ENCODE measurements at regions not wholly inside any gene's neighbourhood (a gene's known extent, or its start where the extent isn't known, plus 50 kb on each side); places are given as distances from the start of the nearest gene placed in this dataset.
"Not testable (repeated sequence)": the region's sequence is repeated elsewhere in the genome, so short reads cannot be mapped to it uniquely, and the experiment has no call there.

GRCh38 chr4:170529748-170530722 is 440.3 kb upstream of the AADAT start:
- Histone ChIP-seq H3K27me3 (ENCODE audit: insufficient read depth, low read length) (no peaks in the 10 kb centered on the region), H3K36me3 (ENCODE audit: insufficient read depth, low read depth, low read length) (no peaks in the 10 kb centered on the region), H3K27ac (ENCODE audit: low read length) (no peak overlapping the region), H3K9ac (ENCODE audit: low read depth, low read length) (no peak overlapping the region), H3K4me3 (ENCODE audit: low read length) (no peak overlapping the region), H3K9me3 (ENCODE audit: insufficient read depth, low read depth, low read length) (no peaks in the 10 kb centered on the region), H3K4me1 (ENCODE audit: insufficient read depth, low read length) (no peaks in the 10 kb centered on the region)

- Histone ChIP-seq H3K4me1 (ENCODE audit: insufficient read depth, low read length) (no peaks in the 10 kb centered on the region), H3K27me3 (ENCODE audit: insufficient read depth, low read length) (no peaks in the 10 kb centered on the region), H3K9me3 (ENCODE audit: insufficient read depth, low read depth, low read length) (no peaks in the 10 kb centered on the region), H3K27ac (ENCODE audit: low read length) (no peak overlapping the region), H3K4me3 (ENCODE audit: low read length) (no peak overlapping the region), H3K9ac (ENCODE audit: low read depth, low read length) (no peak overlapping the region), H3K36me3 (ENCODE audit: insufficient read depth, low read depth, low read length) (no peaks in the 10 kb centered on the region)
Measured at GRCh38 chr4:170526471-170526870, 436.7 kb upstream of the AADAT start.

- H3K36me3 ChIP-seq (ENCODE audit: insufficient read depth, low read depth, low read length): no peaks in the 10 kb centered on the region
- H3K4me3 ChIP-seq (ENCODE audit: low read length): no peak overlapping the region
- no peak overlapping the region for H3K27ac ChIP-seq (ENCODE audit: low read length)
- H3K27me3 ChIP-seq (ENCODE audit: insufficient read depth, low read length): no peaks in the 10 kb centered on the region
- no peak overlapping the region for H3K9ac ChIP-seq (ENCODE audit: low read depth, low read length)
- peaks cover 3% of the 10 kb centered on the region for H3K9me3 ChIP-seq (ENCODE audit: insufficient read depth, low read depth, low read length)
- H3K4me1 ChIP-seq (ENCODE audit: insufficient read depth, low read length): no peaks in the 10 kb centered on the region
Measured at GRCh38 chr4:170522427-170522970, 432.7 kb upstream of the AADAT start.

GRCh38 chr4:170497689-170498088 is 407.9 kb upstream of the AADAT start:
- Histone ChIP-seq H3K36me3 (ENCODE audit: insufficient read depth, low read depth, low read length) (no peaks in the 10 kb centered on the region), H3K4me1 (ENCODE audit: insufficient read depth, low read length) (no peaks in the 10 kb centered on the region), H3K9me3 (ENCODE audit: insufficient read depth, low read depth, low read length) (no peaks in the 10 kb centered on the region), H3K4me3 (ENCODE audit: low read length) (no peak overlapping the region), H3K27ac (ENCODE audit: low read length) (no peak overlapping the region), H3K27me3 (ENCODE audit: insufficient read depth, low read length) (no peaks in the 10 kb centered on the region), H3K9ac (ENCODE audit: low read depth, low read length) (no peak overlapping the region)

- Histone ChIP-seq H3K9me3 (ENCODE audit: insufficient read depth, low read depth, low read length) (no peaks in the 10 kb centered on the region), H3K9ac (ENCODE audit: low read depth, low read length) (no peak overlapping the region), H3K4me1 (ENCODE audit: insufficient read depth, low read length) (no peaks in the 10 kb centered on the region), H3K4me3 (ENCODE audit: low read length) (no peak overlapping the region), H3K27ac (ENCODE audit: low read length) (no peak overlapping the region), H3K36me3 (ENCODE audit: insufficient read depth, low read depth, low read length) (no peaks in the 10 kb centered on the region), H3K27me3 (ENCODE audit: insufficient read depth, low read length) (no peaks in the 10 kb centered on the region)
Measured at GRCh38 chr4:170497112-170497511, 407.4 kb upstream of the AADAT start.

GRCh38 chr4:170491981-170492380 is 402.2 kb upstream of the AADAT start:
- H3K4me3 ChIP-seq (ENCODE audit: low read length): no peak overlapping the region
- no peaks in the 10 kb centered on the region for H3K9me3 ChIP-seq (ENCODE audit: insufficient read depth, low read depth, low read length)
- H3K27me3 ChIP-seq (ENCODE audit: insufficient read depth, low read length): no peaks in the 10 kb centered on the region

GRCh38 chr4:170476351-170476750 is 386.6 kb upstream of the AADAT start:
- Histone ChIP-seq H3K27ac (ENCODE audit: low read length) (no peak overlapping the region), H3K36me3 (ENCODE audit: insufficient read depth, low read depth, low read length) (no peaks in the 10 kb centered on the region), H3K4me3 (ENCODE audit: low read length) (no peak overlapping the region), H3K27me3 (ENCODE audit: insufficient read depth, low read length) (no peaks in the 10 kb centered on the region), H3K9me3 (ENCODE audit: insufficient read depth, low read depth, low read length) (no peaks in the 10 kb centered on the region), H3K4me1 (ENCODE audit: insufficient read depth, low read length) (no peaks in the 10 kb centered on the region), H3K9ac (ENCODE audit: low read depth, low read length) (no peak overlapping the region)

More at GRCh38 chr4:170491981-170492380, 402.2 kb upstream of the AADAT start:
- Histone ChIP-seq H3K36me3 (ENCODE audit: insufficient read depth, low read depth, low read length) (no peaks in the 10 kb centered on the region), H3K27ac (ENCODE audit: low read length) (no peak overlapping the region), H3K4me1 (ENCODE audit: insufficient read depth, low read length) (no peaks in the 10 kb centered on the region), H3K9ac (ENCODE audit: low read depth, low read length) (no peak overlapping the region)

- Histone ChIP-seq H3K36me3 (ENCODE audit: insufficient read depth, low read depth, low read length) (no peaks in the 10 kb centered on the region), H3K9me3 (ENCODE audit: insufficient read depth, low read depth, low read length) (no peaks in the 10 kb centered on the region), H3K4me1 (ENCODE audit: insufficient read depth, low read length) (no peaks in the 10 kb centered on the region), H3K27ac (ENCODE audit: low read length) (no peak overlapping the region), H3K27me3 (ENCODE audit: insufficient read depth, low read length) (no peaks in the 10 kb centered on the region), H3K4me3 (ENCODE audit: low read length) (no peak overlapping the region), H3K9ac (ENCODE audit: low read depth, low read length) (no peak overlapping the region)
Measured at GRCh38 chr4:170465429-170465828, 375.7 kb upstream of the AADAT start.

GRCh38 chr4:170464614-170465197 is 374.9 kb upstream of the AADAT start:
- Histone ChIP-seq H3K27ac (ENCODE audit: low read length) (no peak overlapping the region), H3K4me3 (ENCODE audit: low read length) (no peak overlapping the region)

GRCh38 chr4:170446782-170447181 is 357.0 kb upstream of the AADAT start:
- no peaks in the 10 kb centered on the region for H3K4me1 ChIP-seq (ENCODE audit: insufficient read depth, low read length)

More at GRCh38 chr4:170464614-170465197, 374.9 kb upstream of the AADAT start:
- Histone ChIP-seq H3K9me3 (ENCODE audit: insufficient read depth, low read depth, low read length) (no peaks in the 10 kb centered on the region), H3K27me3 (ENCODE audit: insufficient read depth, low read length) (no peaks in the 10 kb centered on the region), H3K4me1 (ENCODE audit: insufficient read depth, low read length) (no peaks in the 10 kb centered on the region), H3K36me3 (ENCODE audit: insufficient read depth, low read depth, low read length) (no peaks in the 10 kb centered on the region), H3K9ac (ENCODE audit: low read depth, low read length) (no peak overlapping the region)

GRCh38 chr4:170441146-170441545 is 351.4 kb upstream of the AADAT start:
- not testable (repeated sequence) for H3K4me3 ChIP-seq (ENCODE audit: low read length); H3K4me1 ChIP-seq (ENCODE audit: insufficient read depth, low read length); H3K9ac ChIP-seq (ENCODE audit: low read depth, low read length); H3K36me3 ChIP-seq (ENCODE audit: insufficient read depth, low read depth, low read length); H3K9me3 ChIP-seq (ENCODE audit: insufficient read depth, low read depth, low read length); H3K27me3 ChIP-seq (ENCODE audit: insufficient read depth, low read length); H3K27ac ChIP-seq (ENCODE audit: low read length)

More at GRCh38 chr4:170446782-170447181, 357.0 kb upstream of the AADAT start:
- Histone ChIP-seq H3K36me3 (ENCODE audit: insufficient read depth, low read depth, low read length) (no peaks in the 10 kb centered on the region), H3K27me3 (ENCODE audit: insufficient read depth, low read length) (no peaks in the 10 kb centered on the region), H3K27ac (ENCODE audit: low read length) (no peak overlapping the region), H3K9ac (ENCODE audit: low read depth, low read length) (no peak overlapping the region), H3K9me3 (ENCODE audit: insufficient read depth, low read depth, low read length) (no peaks in the 10 kb centered on the region), H3K4me3 (ENCODE audit: low read length) (no peak overlapping the region)

GRCh38 chr4:170428929-170429328 is 339.2 kb upstream of the AADAT start:
- Histone ChIP-seq H3K4me3 (ENCODE audit: low read length) (no peak overlapping the region), H3K9ac (ENCODE audit: low read depth, low read length) (no peak overlapping the region), H3K4me1 (ENCODE audit: insufficient read depth, low read length) (peaks cover 3% of the 10 kb centered on the region; the same call in 1 of the 2 replicates), H3K27me3 (ENCODE audit: insufficient read depth, low read length) (no peaks in the 10 kb centered on the region), H3K36me3 (ENCODE audit: insufficient read depth, low read depth, low read length) (no peaks in the 10 kb centered on the region), H3K27ac (ENCODE audit: low read length) (no peak overlapping the region), H3K9me3 (ENCODE audit: insufficient read depth, low read depth, low read length) (no peaks in the 10 kb centered on the region)

All from iPS-20b (cell line).